Dedifferentiated amniotic fluid mesenchymal stem cell (primary cell): ENCODE measurements at regions not wholly inside any gene's neighbourhood (a gene's known extent, or its start where the extent isn't known, plus 50 kb on each side); places are given as distances from the start of the nearest gene placed in this dataset.
"Not testable (repeated sequence)": the region's sequence is repeated elsewhere in the genome, so short reads cannot be mapped to it uniquely, and the experiment has no call there.

Source experiments
- DNase-seq: peaks from one replicate; pipeline ENCODE4 v3.0.0-alpha.2; 2016; ENCODE audit errors: extremely low spot score

- DNase-seq, result no peak
Observed at GRCh38 chr12:107586256-107586970, 99.2 kb upstream of the PWP1 start.

DNA sequence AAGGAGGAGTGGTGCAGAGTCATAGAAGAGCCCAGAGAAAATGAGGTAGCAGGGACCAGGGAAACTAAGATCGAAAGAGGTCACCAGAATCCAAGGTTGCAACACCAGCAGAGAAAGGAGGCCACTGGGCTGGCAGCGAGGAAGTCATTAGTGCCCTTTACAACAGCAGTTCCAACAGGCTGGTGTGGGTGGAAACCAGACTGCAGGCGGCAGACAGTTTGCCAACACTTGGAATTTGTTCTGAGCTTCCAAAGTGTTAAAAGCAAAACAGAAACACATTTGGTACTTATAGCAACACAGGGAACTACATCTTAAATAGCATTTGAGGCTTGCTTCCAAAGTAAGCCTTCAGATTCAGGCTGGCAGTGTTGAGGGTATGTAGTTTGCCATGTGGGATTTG is 95.2 kb upstream of the PWP1 start:
- DNase-seq, result no peak

DNA sequence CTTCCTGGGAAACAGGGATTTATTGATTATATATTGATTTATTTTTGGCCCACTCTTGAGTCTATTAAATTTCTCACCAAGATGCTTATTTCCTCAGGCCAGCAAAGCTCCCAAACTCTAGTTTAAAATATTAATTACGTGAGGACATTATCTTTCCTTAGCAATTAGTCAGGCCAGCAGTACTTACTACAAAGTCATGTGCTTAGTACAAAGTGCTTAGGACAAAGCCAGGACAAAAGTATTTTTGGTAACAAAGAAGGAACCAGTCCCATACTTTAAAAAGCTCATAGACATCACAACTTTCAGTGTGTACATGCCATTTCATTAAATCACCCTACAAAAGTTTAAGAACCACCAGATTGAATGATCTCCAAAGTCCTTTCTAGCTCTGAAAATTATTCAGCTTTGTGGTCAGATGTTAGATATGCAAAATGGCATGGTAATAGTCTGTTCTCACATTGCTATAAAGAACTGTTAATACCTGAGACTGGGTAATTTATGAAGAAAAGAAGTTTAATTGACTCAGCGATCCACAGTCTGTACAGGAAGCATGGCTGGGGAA is 94.7 kb upstream of the PWP1 start:
- DNase-seq, result no peak

DNA sequence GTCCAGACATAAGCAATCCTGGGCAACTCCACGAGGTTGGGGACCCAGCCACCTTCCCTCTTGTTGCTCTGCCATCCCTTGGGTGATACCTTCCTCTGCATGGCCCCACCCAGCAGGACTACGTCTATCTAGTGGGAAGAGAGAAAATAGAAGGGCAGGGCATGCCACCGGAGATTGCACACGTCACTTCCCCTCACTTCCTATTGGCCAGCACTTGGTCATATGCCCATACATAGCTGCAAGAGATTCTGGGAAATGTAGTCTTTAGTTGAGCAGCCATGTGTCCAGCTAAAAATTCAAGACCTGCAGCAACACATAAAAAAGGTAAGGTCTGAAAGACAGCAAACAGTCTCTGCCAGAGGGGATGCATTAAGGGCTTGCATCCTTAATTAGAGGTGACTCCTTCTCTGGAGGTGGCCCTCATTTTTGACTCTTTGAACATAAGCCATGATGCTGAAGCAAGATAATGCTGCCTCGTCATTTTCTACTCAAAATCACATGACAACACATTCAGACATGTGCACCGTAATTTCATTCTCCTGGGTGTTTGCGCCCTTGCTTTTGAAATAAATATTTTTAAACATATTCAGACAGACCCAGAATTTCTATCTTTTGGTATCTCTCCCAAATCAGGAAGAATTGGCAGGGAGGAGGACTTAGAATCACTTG is 91.8 kb upstream of the PWP1 start:
- no peak for DNase-seq

- DNase-seq, result no peak
Observed at GRCh38 chr12:107594995-107595394, 90.6 kb upstream of the PWP1 start.

DNA sequence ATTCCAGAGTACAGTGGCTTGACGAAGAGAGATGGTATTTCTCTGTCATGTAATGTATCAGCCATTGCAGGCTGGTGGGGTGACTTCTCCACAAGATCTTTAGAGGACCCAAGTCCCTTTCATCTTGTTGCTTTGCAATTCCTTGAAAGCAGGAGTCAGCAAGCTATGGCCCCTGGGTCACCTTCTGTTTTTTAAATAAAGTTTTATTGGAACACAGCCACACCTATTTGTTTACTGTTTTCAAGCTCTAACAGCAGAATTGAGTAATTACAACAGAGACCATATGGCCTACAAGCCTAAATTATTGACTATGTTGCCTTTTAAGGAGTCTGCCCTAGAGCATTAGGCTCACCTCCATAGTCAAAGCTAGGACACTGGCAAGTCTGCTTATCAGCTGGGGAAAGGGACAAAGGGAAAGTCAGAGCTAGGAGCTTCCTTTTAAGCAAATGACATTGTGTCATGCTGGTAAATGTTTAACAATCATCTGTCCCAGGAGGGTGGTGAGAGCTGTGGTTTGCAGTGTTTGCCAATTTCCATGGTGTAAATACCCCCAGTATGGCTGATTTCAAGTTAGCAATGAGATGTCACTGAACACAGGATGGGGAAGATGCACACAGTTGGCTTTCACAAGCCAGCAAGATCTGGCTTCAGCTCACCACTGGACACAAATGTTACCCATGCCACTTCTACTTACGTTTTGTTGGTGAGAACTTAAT is 87.7 kb upstream of the PWP1 start:
- DNase-seq, result no peak

- DNase-seq, result no peak
Observed at GRCh38 chr12:107598906-107599305, 86.7 kb upstream of the PWP1 start.

- DNase-seq, result no peak
Observed at GRCh38 chr12:107600581-107601144, 84.9 kb upstream of the PWP1 start.

DNA sequence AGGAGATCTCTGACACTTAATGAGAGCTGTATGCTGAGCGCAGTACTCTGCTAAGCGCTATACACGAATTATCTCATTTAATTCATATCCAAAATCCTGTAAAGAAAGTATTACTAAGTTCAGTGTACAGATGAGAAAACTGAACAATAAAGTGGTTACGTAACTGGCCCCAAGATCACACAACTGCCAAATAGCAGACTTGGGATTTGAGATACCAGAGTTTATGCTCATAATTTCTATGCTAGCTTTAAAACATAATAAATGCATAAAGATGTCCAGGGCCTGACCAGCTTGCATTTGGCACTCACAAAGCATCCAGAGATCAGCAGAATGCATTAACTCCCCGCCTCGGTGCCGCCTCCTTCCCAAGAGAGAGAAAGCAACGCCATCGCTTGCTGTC is 83.2 kb upstream of the PWP1 start:
- no peak for DNase-seq

DNA sequence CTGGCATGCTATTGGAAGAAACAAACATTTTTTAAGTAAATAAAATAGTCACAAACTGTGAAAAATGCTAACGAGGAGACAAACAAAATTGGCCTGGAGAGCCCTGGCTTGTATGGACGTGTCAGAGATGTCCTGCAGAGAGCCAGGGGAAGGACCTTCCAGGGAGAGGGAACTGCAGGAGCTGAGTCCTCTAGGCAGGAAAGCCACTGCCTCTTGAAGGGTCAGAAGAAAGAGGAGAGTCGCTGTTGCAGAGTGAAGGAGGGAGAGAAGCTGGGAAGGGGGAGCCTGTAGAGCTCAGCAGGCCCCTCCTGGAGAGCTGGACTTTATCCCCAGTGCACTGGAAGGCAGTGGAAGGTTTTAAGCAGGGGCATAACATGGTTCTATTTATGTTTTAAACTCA is 80.3 kb upstream of the PWP1 start:
- DNase-seq, result no peak

DNA sequence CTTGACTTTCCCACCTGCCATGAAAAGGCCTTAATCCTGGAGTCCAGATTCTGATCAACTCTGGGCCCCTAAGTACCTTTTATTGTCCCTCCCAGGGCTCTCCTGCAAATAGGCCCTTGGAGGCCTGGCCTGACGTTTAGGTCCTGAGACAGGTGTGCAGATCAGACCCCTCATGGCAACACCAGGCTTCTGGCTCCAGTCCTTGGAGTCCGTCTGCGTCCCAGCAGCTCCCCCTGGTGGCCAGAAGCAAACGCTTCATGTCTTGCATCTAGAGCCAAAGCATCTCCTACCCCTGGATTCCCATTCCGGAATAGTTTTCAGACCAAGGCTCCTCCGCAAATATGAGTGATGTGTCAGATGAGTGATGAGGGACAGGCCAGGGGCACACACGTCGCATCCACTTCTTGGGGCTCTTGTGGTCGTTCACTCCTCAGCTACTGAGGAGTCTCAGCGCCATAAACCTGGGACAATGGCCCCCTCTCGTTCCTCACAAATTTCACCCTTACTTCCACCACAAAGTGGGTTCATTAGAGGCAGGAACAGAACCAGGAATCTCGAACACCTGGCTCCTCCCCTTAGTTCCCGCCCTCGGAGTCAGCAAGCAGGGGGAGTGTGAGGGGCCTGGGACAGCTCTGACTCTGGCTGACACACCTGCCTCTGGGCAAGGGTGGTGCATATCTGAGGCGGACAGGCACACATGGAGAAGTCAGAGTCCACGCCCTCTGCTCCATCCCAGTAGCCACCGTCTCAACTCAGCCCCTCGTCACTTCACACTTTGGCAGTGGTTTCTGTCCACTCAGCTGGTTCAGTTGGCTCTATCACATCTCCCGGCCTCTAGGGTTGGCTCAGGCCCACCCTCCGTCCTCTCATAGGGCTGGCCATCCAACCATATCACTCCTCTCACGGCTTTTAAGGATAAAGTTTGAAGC is 77.9 kb upstream of the PWP1 start:
- peak; percentile 64 for DNase-seq

- DNase-seq, result not testable (repeated sequence)
Observed at GRCh38 chr12:107608779-107609178, 76.8 kb upstream of the PWP1 start.

DNA sequence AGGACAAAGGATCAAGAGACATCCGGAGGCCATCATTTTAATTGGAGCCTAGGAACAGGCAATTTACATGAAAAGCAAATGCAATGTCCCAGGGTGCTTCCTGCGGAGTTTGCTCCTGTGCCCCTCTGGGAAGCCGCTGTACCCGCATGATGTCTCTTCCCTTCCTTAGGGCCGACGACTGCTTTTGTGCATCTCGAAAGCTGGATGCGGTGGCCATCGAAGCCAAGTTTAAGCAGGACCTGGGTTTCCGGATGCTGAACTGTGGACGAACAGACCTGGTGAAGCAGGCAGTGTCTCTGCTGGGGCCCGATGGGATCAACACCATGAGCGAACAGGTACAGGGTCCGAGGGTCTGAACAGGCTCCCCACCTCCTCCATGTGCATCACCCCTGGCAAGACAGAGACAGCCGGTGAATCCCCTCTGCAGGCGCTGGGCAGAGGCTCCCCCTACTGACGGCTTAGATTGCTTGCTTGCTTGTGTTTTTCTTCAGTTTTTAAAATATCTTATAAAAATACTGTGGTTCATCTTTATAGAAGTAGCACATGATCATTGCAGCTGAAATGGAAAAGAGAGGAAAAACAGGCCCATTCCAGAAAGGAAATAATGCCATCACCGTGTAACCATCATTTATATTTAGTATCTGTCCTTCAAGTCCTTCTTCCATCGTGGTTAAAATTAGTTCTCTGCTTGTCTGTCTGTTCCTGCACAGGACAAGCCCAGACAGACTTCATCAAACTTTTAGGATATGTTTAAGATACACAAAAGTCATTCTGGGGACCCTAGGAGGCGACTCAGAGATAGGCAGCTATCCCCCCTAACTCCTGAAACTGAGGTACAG is 75.4 kb upstream of the PWP1 start:
- DNase-seq, result no peak

- no peak for DNase-seq
Observed at GRCh38 chr12:107612508-107612907, 73.1 kb upstream of the PWP1 start.

DNA sequence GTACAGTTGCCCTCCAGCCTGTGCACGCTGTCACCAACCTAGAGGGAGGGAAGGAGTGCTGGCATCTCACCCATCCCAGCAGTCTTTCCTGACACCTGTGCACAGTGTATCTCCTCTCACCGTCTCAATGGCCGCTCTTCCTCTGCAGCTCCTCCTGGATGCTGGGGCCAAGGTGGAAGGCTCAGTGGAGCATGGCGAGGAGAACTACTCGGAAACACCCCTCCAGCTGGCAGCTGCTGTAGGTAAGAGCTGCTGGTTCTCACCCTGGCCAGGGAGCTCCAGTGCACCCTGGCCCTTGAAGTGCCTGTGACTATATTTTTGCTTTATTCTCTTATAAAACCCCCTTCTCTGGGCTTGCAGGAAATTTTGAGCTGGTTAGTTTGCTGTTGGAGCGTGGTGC is 68.7 kb upstream of the PWP1 start:
- DNase-seq, result no peak

DNA sequence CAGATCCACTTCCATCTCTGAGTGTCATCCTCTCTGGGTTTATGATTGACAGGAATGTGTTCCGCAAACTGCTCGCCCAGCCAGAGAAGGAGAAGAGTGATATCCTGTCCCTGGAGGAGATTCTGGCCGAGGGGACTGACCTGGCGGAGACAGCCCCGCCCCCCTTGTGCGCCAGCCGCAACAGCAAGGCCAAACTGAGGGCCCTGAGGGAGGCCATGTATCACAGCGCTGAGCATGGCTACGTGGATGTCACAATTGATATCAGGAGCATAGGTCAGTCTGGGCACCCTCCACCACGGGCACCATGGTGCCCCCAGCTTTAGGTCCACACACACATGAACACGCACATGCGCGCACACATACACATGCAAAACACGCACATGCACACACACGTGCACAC is 67.5 kb upstream of the PWP1 start:
- DNase-seq, result no peak

DNA sequence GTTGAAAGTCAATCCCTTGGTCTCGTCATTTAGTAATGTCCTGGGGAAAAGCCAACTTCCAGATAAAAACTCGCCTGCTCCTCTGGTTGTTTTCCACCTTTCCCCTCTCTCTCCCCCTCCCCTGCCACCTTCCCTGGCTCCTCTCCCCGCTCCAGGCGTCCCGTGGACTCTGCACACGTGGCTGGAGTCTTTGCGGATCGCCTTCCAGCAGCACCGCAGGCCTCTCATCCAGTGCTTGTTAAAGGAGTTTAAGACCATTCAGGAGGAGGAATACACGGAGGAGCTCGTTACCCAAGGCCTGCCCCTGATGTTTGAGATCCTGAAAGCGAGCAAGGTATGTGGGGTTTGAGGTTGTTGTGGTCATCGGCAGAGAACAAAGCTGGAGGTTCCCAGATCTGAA is 65.8 kb upstream of the PWP1 start:
- DNase-seq, result no peak

DNA sequence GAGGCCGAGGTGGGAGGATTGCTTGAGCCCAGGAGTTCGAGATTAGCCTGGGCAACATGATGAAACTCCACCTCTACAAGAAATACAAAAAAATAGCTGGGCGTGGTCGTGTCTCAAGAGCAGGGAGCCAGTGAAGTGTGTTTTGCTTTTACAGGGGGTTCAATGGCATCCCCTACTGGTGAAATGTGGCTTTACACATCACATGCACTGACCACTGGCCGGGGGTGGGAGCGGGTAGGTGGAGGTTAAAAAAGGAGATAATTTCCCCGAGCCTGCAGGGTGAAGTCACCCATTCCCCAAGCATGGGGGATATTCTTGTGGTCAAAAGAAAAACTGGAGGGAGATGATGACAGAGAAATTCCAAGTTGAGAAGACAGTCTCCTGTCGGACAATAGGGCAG is 63.6 kb upstream of the PWP1 start:
- DNase-seq, result no peak

- no peak for DNase-seq
Observed at GRCh38 chr12:107624493-107624892, 61.1 kb upstream of the PWP1 start.

DNA sequence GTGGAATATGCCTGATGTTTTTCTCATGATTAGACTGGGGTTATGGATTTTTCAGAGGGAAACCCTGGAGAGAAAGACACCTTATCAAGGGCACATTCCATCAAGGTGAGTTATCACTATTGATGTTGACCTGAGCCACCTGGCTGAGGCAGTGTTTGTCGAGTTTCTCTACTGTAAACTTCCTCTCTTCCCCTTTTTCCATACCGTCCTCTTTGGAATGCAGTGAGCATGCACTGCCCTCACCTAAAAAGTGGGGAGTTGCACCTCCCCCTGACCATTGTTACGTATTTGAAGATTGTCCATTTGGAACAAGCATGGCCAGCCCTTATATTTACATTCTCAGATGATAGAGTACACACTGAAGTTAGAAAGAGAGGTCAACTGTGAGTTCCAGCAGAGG is 53.9 kb upstream of the PWP1 start:
- DNase-seq, result no peak
